Neutrophil (primary cell): ENCODE measurements at regions not wholly inside any gene's neighbourhood (a gene's known extent, or its start where the extent isn't known, plus 50 kb on each side); places are given as distances from the start of the nearest gene placed in this dataset.

Experiments used
- H3K27ac ChIP-seq: fragments of 200-600 bp; sonication (generic); 2 replicates; pipeline ENCODE4 v1.5.1; 2016; ENCODE audit warnings: mild to moderate bottlenecking, moderate library complexity
- H3K27me3 ChIP-seq: fragments of 200-600 bp; sonication (generic); 2 replicates; pipeline ENCODE4 v1.6.0; 2016; ENCODE audit warnings: mild to moderate bottlenecking
- H3K36me3 ChIP-seq: fragments of 200-600 bp; sonication (generic); 2 replicates; pipeline ENCODE4 v1.5.1; 2017
- H3K4me1 ChIP-seq, 2 experiments: fragments of 200-600 bp in 1 of 2; sonication (generic) in 1 of 2; 1 replicate in 1 of 2; 2 replicates in 1 of 2; pipeline versions ENCODE4 v1.5.1 to v1.6.1; 2013 to 2016; ENCODE audit warnings: low read depth in 1 of 2, low read length in 1 of 2, mild to moderate bottlenecking in 1 of 2, moderate library complexity in 1 of 2; ENCODE audit not compliant: control insufficient read depth in 1 of 2, insufficient read depth in 1 of 2
- H3K4me3 ChIP-seq, 2 experiments: fragments of 200-600 bp in 1 of 2; sonication (generic) in 1 of 2; 1 replicate in 1 of 2; 2 replicates in 1 of 2; pipeline ENCODE4 v1.5.1; 2013 to 2016; ENCODE audit warnings: low read depth in 1 of 2, low read length in 1 of 2, mild to moderate bottlenecking in 1 of 2, moderate library complexity in 1 of 2
- H3K9me3 ChIP-seq: fragments of 200-600 bp; sonication (generic); 2 replicates; pipeline ENCODE4 v1.5.1; 2016
- TF ChIP-seq, protein P1 (sequence below): fragments of 200-600 bp; sonication (generic); IDR thresholded peaks from 2 replicates; pipeline ENCODE4 v1.5.1; 2016; ENCODE audit warnings: antibody characterized with exemption

DNA sequence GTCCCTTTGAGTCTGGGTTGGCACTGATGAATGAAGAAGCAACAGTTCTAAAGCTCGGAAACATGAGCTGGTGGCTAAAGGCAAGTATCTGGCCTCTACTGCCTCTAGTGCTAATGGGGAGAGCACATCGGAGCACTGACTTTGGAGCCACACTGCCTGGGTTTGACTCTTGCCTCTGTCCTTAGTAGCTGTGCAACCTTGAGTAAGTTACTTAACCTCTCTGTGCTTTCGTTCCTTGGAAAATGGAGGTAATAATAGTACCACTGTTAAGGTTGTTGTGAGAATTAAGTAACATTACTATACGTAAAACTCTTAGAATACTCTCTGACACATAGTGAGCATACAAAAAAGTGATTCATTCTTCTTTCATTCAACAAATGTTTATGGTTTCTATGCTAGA, 211.2 kb downstream of the ATG4C start:
- H3K36me3 ChIP-seq, result no peaks in the 10 kb centered on the region
- peaks cover 32% of the 10 kb centered on the region for H3K27me3 ChIP-seq
- no peaks in the 10 kb centered on the region for H3K4me1 ChIP-seq
- H3K9me3 ChIP-seq, result no peaks in the 10 kb centered on the region
- TF ChIP-seq, protein P1, sequence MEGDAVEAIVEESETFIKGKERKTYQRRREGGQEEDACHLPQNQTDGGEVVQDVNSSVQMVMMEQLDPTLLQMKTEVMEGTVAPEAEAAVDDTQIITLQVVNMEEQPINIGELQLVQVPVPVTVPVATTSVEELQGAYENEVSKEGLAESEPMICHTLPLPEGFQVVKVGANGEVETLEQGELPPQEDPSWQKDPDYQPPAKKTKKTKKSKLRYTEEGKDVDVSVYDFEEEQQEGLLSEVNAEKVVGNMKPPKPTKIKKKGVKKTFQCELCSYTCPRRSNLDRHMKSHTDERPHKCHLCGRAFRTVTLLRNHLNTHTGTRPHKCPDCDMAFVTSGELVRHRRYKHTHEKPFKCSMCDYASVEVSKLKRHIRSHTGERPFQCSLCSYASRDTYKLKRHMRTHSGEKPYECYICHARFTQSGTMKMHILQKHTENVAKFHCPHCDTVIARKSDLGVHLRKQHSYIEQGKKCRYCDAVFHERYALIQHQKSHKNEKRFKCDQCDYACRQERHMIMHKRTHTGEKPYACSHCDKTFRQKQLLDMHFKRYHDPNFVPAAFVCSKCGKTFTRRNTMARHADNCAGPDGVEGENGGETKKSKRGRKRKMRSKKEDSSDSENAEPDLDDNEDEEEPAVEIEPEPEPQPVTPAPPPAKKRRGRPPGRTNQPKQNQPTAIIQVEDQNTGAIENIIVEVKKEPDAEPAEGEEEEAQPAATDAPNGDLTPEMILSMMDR, result no peak
- H3K4me3 ChIP-seq, result no peak overlapping the region
- H3K27ac ChIP-seq, result no peak overlapping the region

DNA sequence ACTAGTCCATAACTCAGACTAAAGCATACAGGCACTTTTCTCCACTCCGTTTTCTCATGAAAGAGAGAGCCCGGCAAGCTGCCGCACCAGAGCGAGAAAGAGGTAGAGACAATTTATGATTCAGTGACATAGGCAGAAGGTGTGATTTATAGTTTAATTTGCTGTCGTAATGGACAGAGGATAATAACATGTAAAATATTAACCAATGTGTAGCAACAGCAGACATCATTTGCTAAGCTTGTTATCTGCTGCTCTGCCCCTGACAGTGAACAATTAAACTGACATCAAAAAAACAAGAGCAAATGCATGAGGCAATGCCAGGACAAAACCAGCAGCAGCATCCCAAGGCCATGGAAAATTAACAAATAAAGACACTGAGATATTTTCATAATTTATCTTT, 214.0 kb downstream of the ATG4C start:
- Histone ChIP-seq H3K36me3 (no peaks in the 10 kb centered on the region), H3K27me3 (peaks cover 52% of the 10 kb centered on the region), H3K4me3 (no peak overlapping the region), H3K9me3 (no peaks in the 10 kb centered on the region), H3K27ac (no peak overlapping the region), H3K4me1 (no peaks in the 10 kb centered on the region)
- TF ChIP-seq, protein P1, result no peak

DNA sequence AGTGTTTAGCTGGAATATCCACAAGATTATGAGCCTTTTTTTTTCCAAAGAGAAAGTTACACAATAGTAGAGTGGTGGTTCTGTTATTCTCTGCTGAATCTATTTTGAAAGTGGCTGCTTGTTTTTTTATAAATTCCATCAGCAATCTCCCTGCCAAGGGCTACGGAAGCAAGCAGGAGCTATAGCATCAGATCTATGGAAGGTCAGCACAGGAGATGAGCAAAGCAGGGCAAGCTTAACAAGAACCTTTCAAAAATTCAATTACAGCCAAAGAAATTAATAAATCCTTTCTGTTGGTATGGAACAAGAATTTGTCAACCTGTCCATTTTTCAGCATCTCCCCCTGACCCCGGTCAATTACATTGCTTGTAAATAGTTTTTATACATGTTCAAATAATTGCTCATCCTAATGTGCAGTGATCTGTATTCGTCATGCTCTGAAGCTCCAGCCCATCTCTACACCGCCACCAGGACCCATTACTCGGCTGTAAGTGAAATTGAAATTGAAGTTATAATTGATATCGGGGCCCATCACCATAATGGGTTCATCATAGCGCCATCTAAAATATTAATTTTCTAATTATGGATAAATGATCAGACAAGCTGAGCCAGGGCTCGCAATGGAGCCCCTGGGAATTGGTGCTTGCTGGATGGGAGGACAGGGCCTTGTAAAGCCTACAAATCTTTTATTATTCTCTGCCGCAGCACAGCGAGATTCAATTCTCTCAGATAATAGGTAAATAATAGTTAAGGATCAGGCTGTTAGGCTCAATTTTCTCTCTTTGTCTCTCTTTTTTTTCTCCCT, 215.1 kb downstream of the ATG4C start:
- TF ChIP-seq, protein P1, result no peak
- Histone ChIP-seq H3K27me3 (peaks cover 57% of the 10 kb centered on the region), H3K9me3 (no peaks in the 10 kb centered on the region), H3K27ac (no peak overlapping the region), H3K36me3 (no peaks in the 10 kb centered on the region), H3K4me3 (no peak overlapping the region), H3K4me1 (no peaks in the 10 kb centered on the region)

DNA sequence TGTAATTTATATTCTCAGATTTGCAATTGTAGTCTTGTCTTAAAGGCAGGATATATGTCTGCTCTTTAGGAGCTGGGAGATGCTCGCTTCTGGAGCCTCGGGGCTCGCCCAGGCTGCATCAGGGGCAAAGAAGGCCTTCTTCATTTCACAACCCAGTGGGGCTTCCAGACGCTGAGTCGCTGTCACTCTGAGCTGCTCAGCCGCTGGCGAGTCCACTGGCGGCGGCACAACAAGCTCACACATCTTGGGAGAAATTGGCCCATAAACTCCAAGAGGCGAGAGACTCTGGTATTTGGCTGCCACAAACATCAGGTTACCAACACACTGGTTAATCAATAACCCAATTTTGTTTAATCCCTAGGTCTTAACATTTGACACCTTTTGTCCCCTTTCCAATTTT, 216.6 kb downstream of the ATG4C start:
- TF ChIP-seq, protein P1, result no peak
- Histone ChIP-seq H3K4me3 (no peak overlapping the region), H3K27ac (no peak overlapping the region), H3K36me3 (no peaks in the 10 kb centered on the region), H3K9me3 (no peaks in the 10 kb centered on the region), H3K4me1 (no peaks in the 10 kb centered on the region), H3K27me3 (peaks cover 60% of the 10 kb centered on the region)

DNA sequence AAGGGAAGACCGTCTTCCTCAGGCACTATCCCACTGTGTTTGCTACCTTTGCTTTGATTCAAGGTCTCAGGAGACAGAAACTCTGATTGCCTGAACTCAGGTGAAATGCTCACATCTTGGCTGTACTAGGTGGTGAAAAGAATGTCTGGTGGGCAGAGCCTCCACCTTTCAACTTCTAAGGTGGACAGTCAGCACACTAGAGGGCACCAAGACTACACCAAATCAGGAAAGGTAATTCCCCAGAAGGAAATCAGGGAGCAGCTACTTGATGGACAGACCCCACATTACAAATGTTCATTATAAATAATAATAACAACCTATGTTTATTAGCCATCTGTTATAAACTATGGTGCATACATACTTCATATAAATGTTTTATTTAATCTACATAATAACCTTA, 220.9 kb downstream of the ATG4C start:
- Histone ChIP-seq H3K4me1 (no peaks in the 10 kb centered on the region), H3K4me3 (no peak overlapping the region), H3K27me3 (peaks cover 35% of the 10 kb centered on the region), H3K9me3 (no peaks in the 10 kb centered on the region), H3K27ac (no peak overlapping the region), H3K36me3 (no peaks in the 10 kb centered on the region)
- TF ChIP-seq, protein P1, result no peak
